Activated CD4-positive, alpha-beta T cell treated with anti-CD3 and anti-CD28 coated beads, Interleukin-2, amount 10 ng/mL, durations not matched to agents 7 days and 5 days (primary cell): ENCODE measurements at regions not wholly inside any gene's neighbourhood (a gene's known extent, or its start where the extent isn't known, plus 50 kb on each side); places are given as distances from the start of the nearest gene placed in this dataset.

Source experiments
- CTCF ChIA-PET: fragments of 350-600 bp; sonication (Branson Sonifier 250); formaldehyde crosslinking; loops from one replicate; lab custom pipeline; 2021; ENCODE audit warnings: antibody characterized with exemption; lab: Charles Lee
- POLR2A ChIA-PET: fragments of 350-600 bp; sonication (Branson Sonifier 250); formaldehyde crosslinking; loops from one replicate; lab custom pipeline; 2021; ENCODE audit warnings: antibody characterized with exemption; lab: Charles Lee
- DNase-seq: peaks from one replicate; pipeline ENCODE4 v3.0.0-alpha.2; 2020
- H3K27ac Mint-ChIP-seq: one replicate; pipeline ENCODE4 v1.8.0; 2021; ENCODE audit warnings: mild to moderate bottlenecking, moderate library complexity, mixed read lengths
- H3K27me3 Mint-ChIP-seq: one replicate; pipeline ENCODE4 v1.8.0; 2021; ENCODE audit warnings: mixed read lengths
- H3K36me3 Mint-ChIP-seq: one replicate; pipeline ENCODE4 v1.8.0; 2021; ENCODE audit warnings: low read depth, mixed read lengths
- H3K4me1 Mint-ChIP-seq: one replicate; pipeline ENCODE4 v1.8.0; 2021; ENCODE audit warnings: mixed read lengths
- H3K4me3 Mint-ChIP-seq: one replicate; pipeline ENCODE4 v1.8.0; 2021; ENCODE audit warnings: mild to moderate bottlenecking, moderate library complexity, mixed read lengths
- H3K9me3 Mint-ChIP-seq: one replicate; pipeline ENCODE4 v1.8.0; 2021; ENCODE audit warnings: mixed read lengths

DNA sequence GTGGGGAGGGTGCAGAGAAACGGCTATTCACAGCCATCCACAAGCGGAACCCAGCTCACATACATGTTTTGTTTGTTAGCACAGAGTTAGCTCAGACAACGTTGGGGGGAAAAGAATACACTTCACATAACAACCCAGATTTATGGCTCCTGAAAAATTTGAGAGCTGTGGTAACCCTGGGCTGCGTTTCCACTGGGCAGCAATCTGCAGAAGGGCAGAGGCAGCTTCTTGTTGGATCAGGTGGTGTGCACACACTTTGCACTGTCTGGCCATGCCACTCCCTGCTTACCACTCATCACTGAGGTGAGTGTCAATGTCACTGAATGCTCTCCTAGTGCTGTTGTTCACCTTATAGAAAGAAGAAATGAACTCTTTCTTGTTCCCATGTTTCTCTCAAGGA, 299.8 kb upstream of the SOX14 start:
- Mint-ChIP-seq H3K27me3 (no peaks in the 10 kb centered on the region), H3K27ac (no peak overlapping the region), H3K9me3 (peaks cover 6% of the 10 kb centered on the region), H3K4me3 (no peak overlapping the region), H3K4me1 (no peaks in the 10 kb centered on the region), H3K36me3 (no peaks in the 10 kb centered on the region)
- CTCF ChIA-PET: no interaction called here
- POLR2A ChIA-PET: no interaction called here
- DNase-seq: no peak

- no peaks in the 10 kb centered on the region for H3K36me3 Mint-ChIP-seq
- no peak overlapping the region for H3K4me3 Mint-ChIP-seq
- H3K27ac Mint-ChIP-seq: no peak overlapping the region
- H3K4me1 Mint-ChIP-seq: no peaks in the 10 kb centered on the region
- CTCF ChIA-PET: no interaction called here
- POLR2A ChIA-PET: no interaction called here
- DNase-seq: no peak
- no peaks in the 10 kb centered on the region for H3K27me3 Mint-ChIP-seq
- H3K9me3 Mint-ChIP-seq: no peaks in the 10 kb centered on the region
Measured at GRCh38 chr3:137468446-137468845, 295.7 kb upstream of the SOX14 start.

DNA sequence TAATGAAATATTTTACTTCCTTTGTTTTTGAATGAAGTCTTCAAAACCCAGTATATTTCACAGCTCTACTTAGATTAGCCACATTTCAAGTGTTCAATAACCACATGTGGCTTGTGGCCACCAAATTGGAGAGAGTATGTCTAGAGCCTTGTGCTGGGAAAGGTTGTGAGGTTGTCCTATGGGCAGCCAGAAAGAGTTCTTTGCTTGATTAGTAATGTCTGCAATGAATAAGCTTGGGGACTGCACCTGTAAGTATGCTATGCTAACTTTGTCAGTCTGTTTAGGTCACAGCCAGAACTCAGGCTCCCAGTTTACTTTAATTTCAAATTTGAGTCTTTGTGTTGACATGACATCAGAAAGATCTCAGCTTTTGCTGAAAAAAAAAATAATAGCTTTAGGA, 294.9 kb upstream of the SOX14 start:
- ChIA-PET POLR2A (no interaction called here), CTCF (no interaction called here)
- Mint-ChIP-seq H3K9me3 (no peaks in the 10 kb centered on the region), H3K27me3 (no peaks in the 10 kb centered on the region), H3K4me3 (no peak overlapping the region), H3K36me3 (no peaks in the 10 kb centered on the region), H3K4me1 (no peaks in the 10 kb centered on the region), H3K27ac (no peak overlapping the region)
- no peak for DNase-seq

DNA sequence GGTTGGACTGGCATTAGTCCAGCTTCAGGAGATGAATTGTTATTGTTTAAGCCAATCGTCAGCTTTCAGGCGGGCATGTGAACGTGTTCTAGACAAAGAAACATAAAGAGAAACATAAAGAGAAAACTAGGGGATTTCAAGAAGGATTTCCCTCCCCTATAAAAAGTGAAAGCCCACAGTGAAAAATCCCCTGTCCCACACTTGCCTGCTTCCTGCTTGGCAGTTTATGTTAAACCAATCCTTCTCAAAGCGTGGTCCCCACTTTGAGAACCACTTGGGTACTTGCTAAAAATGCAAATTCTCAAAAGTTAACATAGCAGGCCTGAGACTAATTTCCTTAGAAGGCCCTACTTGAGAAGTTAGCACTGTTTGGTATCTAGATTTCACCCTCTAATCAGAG, 293.0 kb upstream of the SOX14 start:
- ChIA-PET CTCF (no interaction called here), POLR2A (no interaction called here)
- no peaks in the 10 kb centered on the region for H3K36me3 Mint-ChIP-seq
- no peaks in the 10 kb centered on the region for H3K27me3 Mint-ChIP-seq
- no peak for DNase-seq
- H3K9me3 Mint-ChIP-seq: no peaks in the 10 kb centered on the region
- no peaks in the 10 kb centered on the region for H3K4me1 Mint-ChIP-seq
- no peak overlapping the region for H3K4me3 Mint-ChIP-seq
- H3K27ac Mint-ChIP-seq: no peak overlapping the region

DNA sequence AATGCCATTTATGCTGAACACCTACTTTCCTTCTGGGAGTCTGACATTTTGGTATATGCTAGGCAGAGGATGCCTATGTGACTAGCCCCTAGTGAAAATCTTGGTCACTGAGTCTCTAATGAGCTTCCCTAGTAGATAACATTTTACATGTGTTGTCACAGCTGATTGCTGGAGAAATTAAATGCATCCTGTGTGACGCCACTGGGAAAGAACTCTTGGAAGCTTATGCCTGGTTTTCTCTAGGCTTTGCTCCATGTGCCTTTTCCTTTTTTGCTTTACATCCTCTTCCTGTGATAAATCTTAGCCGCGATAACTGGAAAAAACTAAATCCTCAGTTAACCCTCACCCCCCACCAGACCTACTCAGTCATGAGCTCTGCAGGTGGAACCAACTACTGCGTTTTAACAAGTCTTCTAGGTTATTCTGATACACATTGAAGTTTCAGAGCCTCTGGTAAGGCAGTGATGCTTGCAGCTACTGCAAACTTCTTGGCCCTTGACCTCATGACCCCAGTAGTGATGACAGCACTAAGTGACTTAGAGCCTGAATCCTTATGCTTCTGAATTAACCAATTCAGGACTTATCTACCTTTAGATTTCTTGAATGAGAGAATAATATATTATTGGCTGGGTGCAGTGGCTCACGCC, 292.4 kb upstream of the SOX14 start:
- H3K27me3 Mint-ChIP-seq: no peaks in the 10 kb centered on the region
- H3K27ac Mint-ChIP-seq: no peak overlapping the region
- POLR2A ChIA-PET: no interaction called here
- H3K36me3 Mint-ChIP-seq: no peaks in the 10 kb centered on the region
- no peak for DNase-seq
- CTCF ChIA-PET: no interaction called here
- peaks cover 3% of the 10 kb centered on the region for H3K9me3 Mint-ChIP-seq
- H3K4me1 Mint-ChIP-seq: no peaks in the 10 kb centered on the region
- no peak overlapping the region for H3K4me3 Mint-ChIP-seq

DNA sequence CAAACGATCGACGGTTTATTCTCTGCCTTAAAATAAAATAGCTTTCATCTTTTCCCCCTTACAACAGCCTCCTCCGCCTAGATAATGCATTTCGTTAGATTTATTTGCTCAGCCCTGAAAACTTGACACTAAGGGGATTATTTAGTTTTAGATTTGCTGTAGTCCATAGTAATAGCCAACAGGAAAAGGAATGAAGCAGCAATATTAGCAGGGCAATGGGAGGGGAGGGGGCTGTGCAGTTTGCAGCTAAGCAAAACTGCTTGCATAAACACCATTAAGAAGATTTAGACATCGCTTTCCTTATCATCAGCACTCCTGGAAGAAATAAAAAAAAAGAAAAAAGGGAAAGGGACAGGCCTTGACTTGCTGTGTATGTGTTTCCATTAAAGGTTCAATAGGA, 286.5 kb upstream of the SOX14 start:
- POLR2A ChIA-PET: no interaction called here
- no peaks in the 10 kb centered on the region for H3K36me3 Mint-ChIP-seq
- H3K4me1 Mint-ChIP-seq: no peaks in the 10 kb centered on the region
- H3K9me3 Mint-ChIP-seq: peaks cover 3% of the 10 kb centered on the region
- no peak overlapping the region for H3K27ac Mint-ChIP-seq
- H3K27me3 Mint-ChIP-seq: no peaks in the 10 kb centered on the region
- DNase-seq: no peak
- CTCF ChIA-PET: no interaction called here
- H3K4me3 Mint-ChIP-seq: no peak overlapping the region

- no peaks in the 10 kb centered on the region for H3K36me3 Mint-ChIP-seq
- H3K27me3 Mint-ChIP-seq: no peaks in the 10 kb centered on the region
- H3K27ac Mint-ChIP-seq: no peak overlapping the region
- no peaks in the 10 kb centered on the region for H3K9me3 Mint-ChIP-seq
- ChIA-PET POLR2A (no interaction called here), CTCF (interaction anchor here (1.1 kb wide), 1 partner anchor 37 kb away, joined by 3 read pairs; no protein-coding TSS in a partner anchor)
- no peaks in the 10 kb centered on the region for H3K4me1 Mint-ChIP-seq
- H3K4me3 Mint-ChIP-seq: no peak overlapping the region
- DNase-seq: no peak
Measured at GRCh38 chr3:137509354-137510045, 254.6 kb upstream of the SOX14 start.

GRCh38 chr3:137511655-137512054, 252.5 kb upstream of the SOX14 start:
- no peaks in the 10 kb centered on the region for H3K4me1 Mint-ChIP-seq
- CTCF ChIA-PET: no interaction called here
- no peaks in the 10 kb centered on the region for H3K27me3 Mint-ChIP-seq
- no peak overlapping the region for H3K4me3 Mint-ChIP-seq
- DNase-seq: no peak
- POLR2A ChIA-PET: no interaction called here
- H3K9me3 Mint-ChIP-seq: no peaks in the 10 kb centered on the region
- no peak overlapping the region for H3K27ac Mint-ChIP-seq
- H3K36me3 Mint-ChIP-seq: no peaks in the 10 kb centered on the region

- H3K9me3 Mint-ChIP-seq: no peaks in the 10 kb centered on the region
- POLR2A ChIA-PET: no interaction called here
- no peaks in the 10 kb centered on the region for H3K4me1 Mint-ChIP-seq
- H3K4me3 Mint-ChIP-seq: no peak overlapping the region
- no peak for DNase-seq
- no peaks in the 10 kb centered on the region for H3K27me3 Mint-ChIP-seq
- no peaks in the 10 kb centered on the region for H3K36me3 Mint-ChIP-seq
- no peak overlapping the region for H3K27ac Mint-ChIP-seq
- CTCF ChIA-PET: interaction anchor here (0.6 kb wide), 1 partner anchor 453 kb away, joined by 3 read pairs; no protein-coding TSS in a partner anchor
Measured at GRCh38 chr3:137514853-137515252, 249.3 kb upstream of the SOX14 start.

DNA sequence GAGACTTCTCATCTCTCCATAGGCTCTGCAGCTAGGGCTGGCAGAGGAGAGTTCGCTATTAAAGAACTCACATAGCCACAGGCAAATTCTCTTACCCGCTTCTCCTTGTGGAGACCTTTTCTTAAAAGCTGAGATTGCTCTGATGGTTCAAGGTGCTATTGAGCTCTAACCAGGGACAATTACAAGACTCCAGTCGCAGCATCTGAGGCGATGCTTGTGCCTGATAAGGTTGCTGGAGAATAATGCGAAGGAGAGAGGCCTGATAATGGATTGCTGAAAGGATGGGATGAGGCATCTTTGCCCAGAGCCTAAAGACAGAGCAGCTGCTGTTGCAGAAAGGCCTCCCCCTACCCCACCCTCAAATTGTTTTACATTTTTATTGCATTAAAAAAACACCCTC, 244.5 kb upstream of the SOX14 start:
- H3K4me1 Mint-ChIP-seq: no peaks in the 10 kb centered on the region
- ChIA-PET CTCF (no interaction called here), POLR2A (no interaction called here)
- H3K36me3 Mint-ChIP-seq: no peaks in the 10 kb centered on the region
- H3K27ac Mint-ChIP-seq: no peak overlapping the region
- H3K27me3 Mint-ChIP-seq: no peaks in the 10 kb centered on the region
- H3K4me3 Mint-ChIP-seq: no peak overlapping the region
- no peak for DNase-seq
- no peaks in the 10 kb centered on the region for H3K9me3 Mint-ChIP-seq

DNA sequence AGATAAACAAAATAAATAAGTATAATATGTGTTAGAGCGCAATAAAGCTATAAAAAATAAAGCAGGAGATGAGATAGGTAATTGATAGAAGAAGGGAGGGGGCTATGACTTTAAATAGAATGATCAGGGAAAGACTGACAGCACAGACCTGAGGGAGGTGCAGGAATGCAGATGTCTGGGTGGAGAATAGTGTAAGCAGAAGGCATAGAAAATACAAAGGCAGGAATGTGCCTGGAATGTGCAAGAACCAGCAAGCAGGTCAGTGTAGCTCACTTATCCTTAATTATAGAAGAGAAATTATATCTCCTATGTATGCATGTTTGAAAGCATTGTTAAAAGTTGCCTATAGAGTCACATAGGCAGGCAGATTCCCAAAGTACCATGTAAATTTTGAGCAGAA, 239.4 kb upstream of the SOX14 start:
- CTCF ChIA-PET: no interaction called here
- H3K27ac Mint-ChIP-seq: no peak overlapping the region
- H3K27me3 Mint-ChIP-seq: no peaks in the 10 kb centered on the region
- no peak for DNase-seq
- no peaks in the 10 kb centered on the region for H3K9me3 Mint-ChIP-seq
- POLR2A ChIA-PET: no interaction called here
- H3K36me3 Mint-ChIP-seq: no peaks in the 10 kb centered on the region
- H3K4me1 Mint-ChIP-seq: no peaks in the 10 kb centered on the region
- H3K4me3 Mint-ChIP-seq: no peak overlapping the region

- no peak overlapping the region for H3K27ac Mint-ChIP-seq
- ChIA-PET CTCF (no interaction called here), POLR2A (no interaction called here)
- H3K4me3 Mint-ChIP-seq: no peak overlapping the region
- H3K36me3 Mint-ChIP-seq: no peaks in the 10 kb centered on the region
- DNase-seq: no peak
- no peaks in the 10 kb centered on the region for H3K9me3 Mint-ChIP-seq
- H3K27me3 Mint-ChIP-seq: no peaks in the 10 kb centered on the region
- no peaks in the 10 kb centered on the region for H3K4me1 Mint-ChIP-seq
Measured at GRCh38 chr3:137525471-137525870, 238.6 kb upstream of the SOX14 start.

DNA sequence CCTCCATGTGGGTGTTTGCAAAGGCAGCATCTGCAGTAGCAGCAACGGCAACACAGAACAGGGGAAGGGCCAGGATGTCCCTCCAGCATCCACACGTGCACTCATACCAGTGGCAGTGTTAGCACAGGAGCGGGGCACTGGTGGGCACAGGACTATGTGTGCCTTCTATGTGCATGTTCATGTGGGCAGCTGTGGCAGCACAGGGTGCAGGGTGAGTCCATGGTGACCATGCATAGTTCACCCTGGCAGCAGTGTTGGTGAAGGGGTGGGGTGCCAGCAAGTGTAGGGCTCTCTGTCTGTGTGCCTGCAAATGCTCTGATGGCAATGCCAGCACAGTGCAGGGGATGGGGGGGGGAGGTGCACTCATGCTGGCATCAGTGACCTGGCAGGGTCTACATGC, 222.1 kb upstream of the SOX14 start:
- ChIA-PET CTCF (no interaction called here), POLR2A (no interaction called here)
- Mint-ChIP-seq H3K27ac (no peak overlapping the region), H3K4me1 (no peaks in the 10 kb centered on the region), H3K27me3 (no peaks in the 10 kb centered on the region), H3K9me3 (peaks cover 7% of the 10 kb centered on the region), H3K4me3 (no peak overlapping the region), H3K36me3 (no peaks in the 10 kb centered on the region)
- no peak for DNase-seq

DNA sequence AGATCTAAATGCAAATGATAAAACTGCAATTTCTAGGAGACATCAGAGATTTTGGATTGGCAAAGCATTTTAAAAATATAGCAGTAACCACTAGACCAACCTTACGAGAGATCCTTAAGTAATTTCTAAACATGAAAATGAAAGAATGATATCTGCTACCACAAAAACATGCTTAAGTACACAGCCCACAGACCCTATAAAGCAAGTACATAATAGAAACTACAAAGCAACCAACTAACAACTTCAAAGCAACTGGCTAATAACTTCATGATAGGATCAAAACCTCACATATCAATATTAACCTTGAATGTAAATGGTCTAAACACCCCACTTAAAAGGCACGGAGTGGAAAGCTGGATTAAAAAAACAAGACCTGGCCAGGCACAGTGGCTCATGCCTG, 209.9 kb upstream of the SOX14 start:
- H3K4me3 Mint-ChIP-seq: no peak overlapping the region
- no peaks in the 10 kb centered on the region for H3K27me3 Mint-ChIP-seq
- ChIA-PET CTCF (no interaction called here), POLR2A (no interaction called here)
- H3K4me1 Mint-ChIP-seq: no peaks in the 10 kb centered on the region
- DNase-seq: no peak
- H3K36me3 Mint-ChIP-seq: no peaks in the 10 kb centered on the region
- no peak overlapping the region for H3K27ac Mint-ChIP-seq
- H3K9me3 Mint-ChIP-seq: peaks cover 7% of the 10 kb centered on the region
